GM12801 (cell line): ENCODE measurements at regions not wholly inside any gene's neighbourhood (a gene's known extent, or its start where the extent isn't known, plus 50 kb on each side); places are given as distances from the start of the nearest gene placed in this dataset.

Experiments used
- CTCF ChIP-seq: IDR thresholded peaks from one replicate; pipeline ENCODE4 v1.5.1; 2011; ENCODE audit warnings: control low read depth; ENCODE audit not compliant: insufficient read length; ENCODE audit errors: extremely low read depth

GRCh38 chr16:66289986-66290385, 76.5 kb upstream of the CDH5 start:
- TF ChIP-seq CTCF: no peak

DNA sequence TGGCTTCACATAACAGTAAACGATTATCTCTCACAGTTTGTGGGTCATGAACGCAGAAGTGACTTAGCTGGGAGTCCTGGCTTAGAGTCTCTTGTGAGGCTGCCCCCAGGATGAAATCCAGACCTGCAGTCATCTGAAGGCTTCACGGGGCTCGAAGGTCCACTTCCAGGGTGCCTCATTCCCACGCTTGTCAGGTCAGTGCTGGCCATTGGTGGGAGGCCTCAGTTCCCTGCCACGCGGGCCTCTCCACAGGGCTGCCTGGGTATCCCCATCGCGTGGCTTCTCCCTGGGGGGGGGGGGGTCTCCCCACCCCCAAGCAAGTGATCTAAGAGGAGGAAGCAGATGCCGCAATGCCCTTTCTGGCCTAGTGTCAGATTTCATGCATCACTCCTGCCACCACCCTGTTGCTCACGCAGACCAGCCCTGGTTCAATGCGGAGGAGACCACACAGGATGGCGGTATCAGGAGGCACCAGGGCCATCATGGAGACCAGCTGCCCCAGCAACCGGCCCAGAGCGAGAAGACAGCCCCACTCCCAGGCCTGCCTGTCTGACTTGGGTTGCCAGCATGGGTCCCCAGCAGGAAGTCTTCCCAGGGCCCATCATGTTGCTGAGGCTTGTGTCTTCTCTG, 77.3 kb upstream of the CDH5 start:
- no peak for TF ChIP-seq CTCF

DNA sequence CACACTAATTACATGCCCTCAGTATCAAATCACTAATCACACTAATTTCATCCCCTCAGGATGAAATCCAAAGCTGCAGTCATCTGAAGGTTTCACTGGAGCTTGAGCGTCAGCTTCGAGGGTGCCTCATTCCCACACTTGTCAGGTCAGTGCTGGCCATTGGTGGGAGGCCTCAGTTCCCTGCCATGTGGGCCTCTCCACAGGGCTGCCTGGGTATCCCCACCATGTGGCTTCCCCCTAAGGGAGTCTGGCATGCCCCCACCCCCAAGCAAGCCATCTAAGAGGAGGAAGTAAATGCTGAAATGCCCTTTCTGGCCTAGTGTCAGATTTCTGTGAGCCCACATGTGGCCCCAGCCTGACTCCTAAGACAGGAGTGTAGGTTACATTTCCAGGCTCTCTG, 78.6 kb upstream of the CDH5 start:
- no peak for TF ChIP-seq CTCF

DNA sequence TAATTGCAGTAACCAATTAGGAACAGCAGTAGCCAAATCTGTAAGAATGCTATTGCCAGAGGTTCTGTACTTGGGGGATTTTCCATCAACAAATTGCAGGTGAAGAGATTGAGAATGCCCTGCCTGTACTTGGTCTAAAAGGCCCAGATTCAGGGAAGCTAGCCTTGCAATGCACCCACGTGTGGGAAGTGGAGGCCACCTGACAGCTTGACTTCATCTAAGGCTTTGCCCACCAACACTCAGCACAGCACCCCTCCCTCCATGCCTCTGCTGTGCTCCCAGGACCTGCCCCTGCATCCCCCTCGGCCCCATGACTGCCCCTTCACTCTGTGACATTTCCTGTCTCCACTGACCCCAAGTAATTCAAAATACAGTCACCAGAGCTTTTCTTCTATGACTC, 79.1 kb upstream of the CDH5 start:
- no peak for TF ChIP-seq CTCF

DNA sequence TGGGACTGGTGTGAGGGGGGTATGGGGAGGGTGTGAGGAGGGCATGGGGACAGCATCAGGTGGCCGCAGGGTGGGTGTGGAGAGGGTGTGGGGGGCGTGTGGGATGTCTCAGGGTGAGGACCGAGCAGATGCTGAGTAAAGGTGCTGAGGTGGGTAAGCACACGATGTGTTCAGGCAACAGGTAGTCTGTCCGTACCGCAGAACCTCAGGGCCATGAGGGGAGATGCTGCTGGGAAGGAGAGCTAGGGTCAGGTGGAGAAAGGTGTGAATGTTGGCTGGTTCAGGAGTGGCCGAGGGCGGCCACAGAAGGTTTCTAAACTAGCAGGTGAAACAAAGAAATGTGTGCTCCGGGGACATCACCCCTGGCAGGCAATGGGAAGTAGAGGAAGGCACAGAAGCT, 80.0 kb upstream of the CDH5 start:
- no peak for TF ChIP-seq CTCF

GRCh38 chr16:66278604-66279262, 87.8 kb upstream of the CDH5 start:
- TF ChIP-seq CTCF: no peak

DNA sequence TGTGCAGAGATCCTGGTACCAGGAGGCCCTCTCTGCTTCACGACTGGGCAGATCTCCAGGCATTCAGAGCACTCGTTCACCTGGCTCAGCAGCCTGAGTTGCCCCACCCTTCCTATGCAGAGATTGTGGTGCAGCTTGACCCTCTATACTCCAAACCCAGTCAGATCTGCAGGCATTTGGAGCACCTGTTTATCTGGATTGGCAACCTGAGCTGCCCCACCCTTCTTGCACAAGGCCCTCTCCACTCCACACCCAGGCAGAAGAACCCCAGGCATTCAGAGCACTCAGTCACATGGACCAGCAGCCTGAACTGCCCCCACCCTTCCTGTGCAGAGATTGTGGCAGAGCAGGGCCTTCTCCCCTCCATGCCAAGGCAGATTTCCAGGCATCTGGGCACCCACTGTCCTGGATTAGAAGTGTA, 88.4 kb upstream of the CDH5 start:
- no peak for TF ChIP-seq CTCF
